Lower lobe of right lung (tissue), 2 donors: ENCODE measurements at regions not wholly inside any gene's neighbourhood (a gene's known extent, or its start where the extent isn't known, plus 50 kb on each side); places are given as distances from the start of the nearest gene placed in this dataset.

Experiments
- ATAC-seq, 2 donors: fragments of 200-7000 bp; cut with Tn5 transposase; one replicate each; pipeline ENCODE4 v1.9.1; 2020 to 2022; ENCODE audit warnings: mild to moderate bottlenecking in 2 of 2, moderate library complexity in 2 of 2
- DNase-seq: peaks from one replicate; pipeline ENCODE4 v3.0.0-alpha.2; 2020
- H3K27ac ChIP-seq: fragments of 200-600 bp; one replicate; pipeline ENCODE4 v1.8.0; 2022
- H3K27me3 ChIP-seq: fragments of 200-600 bp; one replicate; pipeline ENCODE4 v1.8.0; 2022; ENCODE audit warnings: low read depth
- H3K36me3 ChIP-seq: fragments of 200-600 bp; one replicate; pipeline ENCODE4 v1.8.0; 2022; ENCODE audit warnings: mild to moderate bottlenecking
- H3K4me1 ChIP-seq: fragments of 200-600 bp; one replicate; pipeline ENCODE4 v1.8.0; 2022
- H3K4me3 ChIP-seq: fragments of 200-600 bp; one replicate; pipeline ENCODE4 v1.8.0; 2022; ENCODE audit warnings: mild to moderate bottlenecking
- H3K9me3 ChIP-seq: fragments of 200-600 bp; one replicate; pipeline ENCODE4 v1.8.0; 2022
- CTCF ChIP-seq: fragments of 200-600 bp; IDR thresholded peaks from one replicate; pipeline ENCODE4 v1.8.0; 2022; ENCODE audit warnings: antibody characterized with exemption, mild to moderate bottlenecking
- intact Hi-C: fragments of 100-400 bp; cut with DNase I; formaldehyde crosslinking; loops from one replicate; pipeline ENCODE4 v1.11.0; 2022
- donor health status: DM: no; HTN: yes; CAD: no; lungs with severe emphysema.

GRCh38 chr10:130499541-130499940 lies 363.4 kb downstream of the GLRX3 start:
- Histone ChIP-seq H3K4me3 (no peak overlapping the region), H3K4me1 (no peaks in the 10 kb centered on the region), H3K36me3 (no peaks in the 10 kb centered on the region), H3K9me3 (no peaks in the 10 kb centered on the region), H3K27me3 (peaks cover 3% of the 10 kb centered on the region), H3K27ac (no peak overlapping the region)
- no peak for DNase-seq
- intact Hi-C loops: no loop called here
- no peak for ATAC-seq
- no peak for TF ChIP-seq CTCF

- no peak for ATAC-seq
- intact Hi-C loops: no loop called here
- no peak overlapping the region for H3K4me3 ChIP-seq
- peaks cover 3% of the 10 kb centered on the region for H3K27me3 ChIP-seq
- no peaks in the 10 kb centered on the region for H3K4me1 ChIP-seq
- H3K27ac ChIP-seq: no peak overlapping the region
- TF ChIP-seq CTCF: no peak
- no peaks in the 10 kb centered on the region for H3K9me3 ChIP-seq
- no peak for DNase-seq
- H3K36me3 ChIP-seq: no peaks in the 10 kb centered on the region
Measured at GRCh38 chr10:130500261-130501000, 364.2 kb downstream of the GLRX3 start.

GRCh38 chr10:130507461-130507860 lies 371.3 kb downstream of the GLRX3 start:
- H3K4me1 ChIP-seq: no peaks in the 10 kb centered on the region
- H3K9me3 ChIP-seq: no peaks in the 10 kb centered on the region
- TF ChIP-seq CTCF: no peak
- H3K36me3 ChIP-seq: no peaks in the 10 kb centered on the region
- H3K27ac ChIP-seq: no peak overlapping the region
- no peak overlapping the region for H3K4me3 ChIP-seq
- ATAC-seq (no peak), DNase-seq (no peak)
- intact Hi-C loops: no loop called here
- H3K27me3 ChIP-seq: peaks cover 16% of the 10 kb centered on the region

GRCh38 chr10:130509881-130510689 lies 373.9 kb downstream of the GLRX3 start:
- H3K4me1 ChIP-seq: no peaks in the 10 kb centered on the region
- DNase-seq (no peak), ATAC-seq (no peak)
- H3K9me3 ChIP-seq: no peaks in the 10 kb centered on the region
- H3K27ac ChIP-seq: no peak overlapping the region
- H3K36me3 ChIP-seq: no peaks in the 10 kb centered on the region
- TF ChIP-seq CTCF: no peak
- H3K4me3 ChIP-seq: no peak overlapping the region
- peaks cover 21% of the 10 kb centered on the region for H3K27me3 ChIP-seq
- intact Hi-C loops: no loop called here

GRCh38 chr10:130510755-130511154 lies 374.6 kb downstream of the GLRX3 start:
- intact Hi-C loops: no loop called here
- TF ChIP-seq CTCF: no peak
- H3K4me1 ChIP-seq: no peaks in the 10 kb centered on the region
- no peaks in the 10 kb centered on the region for H3K36me3 ChIP-seq
- no peak for DNase-seq
- no peaks in the 10 kb centered on the region for H3K9me3 ChIP-seq
- no peak for ATAC-seq
- H3K4me3 ChIP-seq: no peak overlapping the region
- peaks cover 21% of the 10 kb centered on the region for H3K27me3 ChIP-seq
- H3K27ac ChIP-seq: no peak overlapping the region
